Urinary bladder (tissue), 3 donors: ENCODE measurements at regions not wholly inside any gene's neighbourhood (a gene's known extent, or its start where the extent isn't known, plus 50 kb on each side); places are given as distances from the start of the nearest gene placed in this dataset.
A peak's percentile ranks its signal among the peaks of the same experiment; 100 is the strongest.
"Not testable (repeated sequence)": the region's sequence is repeated elsewhere in the genome, so short reads cannot be mapped to it uniquely, and the experiment has no call there.

Experiments
- DNase-seq: peaks from one replicate; pipeline ENCODE4 v3.0.0-alpha.2; 2015; ENCODE audit errors: extremely low spot score
- H3K27ac ChIP-seq: one replicate; pipeline ENCODE4 v1.5.1; 2013; ENCODE audit warnings: low read depth, mild to moderate bottlenecking, moderate library complexity
- H3K36me3 ChIP-seq: one replicate; pipeline ENCODE4 v1.6.1; 2013; ENCODE audit warnings: mild to moderate bottlenecking, moderate library complexity; ENCODE audit not compliant: insufficient read depth
- H3K4me1 ChIP-seq: one replicate; pipeline ENCODE4 v1.6.1; 2013; ENCODE audit warnings: mild to moderate bottlenecking, moderate library complexity; ENCODE audit not compliant: insufficient read depth
- H3K4me3 ChIP-seq: one replicate; pipeline ENCODE4 v1.5.1; 2013; ENCODE audit warnings: low read depth, low read length
- WGBS: extraction: QIAGEN DNeasy Blood & Tissue Kit; methylation state at CpG from one replicate; pipeline ENCODE4 v1.1.7; 2013; 5-methylcytosine and 5-hydroxymethylcytosine counted together
- donor health status: healthy with polysubstance abuse.
- donor health status: healthy.

GRCh38 chr9:106177216-106177615, 482.9 kb downstream of the TMEM38B start:
- H3K36me3 ChIP-seq, result no peaks in the 10 kb centered on the region
- H3K4me1 ChIP-seq, result no peaks in the 10 kb centered on the region
- H3K4me3 ChIP-seq, result no peak overlapping the region
- 84% methylated on average over 1 of the region's 1 CpG for WGBS
- no peak for DNase-seq
- H3K27ac ChIP-seq, result no peak overlapping the region

- no peak overlapping the region for H3K27ac ChIP-seq
- WGBS, result 80% methylated on average over 3 of the region's 3 CpGs
- DNase-seq, result no peak
- H3K36me3 ChIP-seq, result no peaks in the 10 kb centered on the region
- H3K4me1 ChIP-seq, result no peaks in the 10 kb centered on the region
- H3K4me3 ChIP-seq, result no peak overlapping the region
These were observed 484.9 kb downstream of the TMEM38B start for GRCh38 chr9:106179191-106179590.

GRCh38 chr9:106203815-106204516, 509.6 kb downstream of the TMEM38B start:
- H3K4me3 ChIP-seq, DNase-seq, H3K27ac ChIP-seq, H3K36me3 ChIP-seq, H3K4me1 ChIP-seq: not testable (repeated sequence)
- WGBS, result 79% methylated on average over 8 of the region's 8 CpGs

GRCh38 chr9:106207298-106207697, 513.0 kb downstream of the TMEM38B start:
- no peak for DNase-seq
- H3K36me3 ChIP-seq, result no peaks in the 10 kb centered on the region
- no peak overlapping the region for H3K27ac ChIP-seq
- H3K4me3 ChIP-seq, result no peak overlapping the region
- 68% methylated on average over 1 of the region's 1 CpG for WGBS
- H3K4me1 ChIP-seq, result no peaks in the 10 kb centered on the region

- H3K4me1 ChIP-seq, result no peaks in the 10 kb centered on the region
- DNase-seq, result no peak
- no peaks in the 10 kb centered on the region for H3K36me3 ChIP-seq
- H3K27ac ChIP-seq, result no peak overlapping the region
- WGBS, result 84% methylated on average over 3 of the region's 3 CpGs
- no peak overlapping the region for H3K4me3 ChIP-seq
These were observed 524.1 kb downstream of the TMEM38B start for GRCh38 chr9:106218427-106218826.

- no peak for DNase-seq
- 88% methylated on average over 3 of the region's 3 CpGs for WGBS
These were observed 524.5 kb downstream of the TMEM38B start for GRCh38 chr9:106218854-106219253.

GRCh38 chr9:106220415-106220814, 526.1 kb downstream of the TMEM38B start:
- H3K4me3 ChIP-seq, result no peak overlapping the region
- DNase-seq, result no peak
- 93% methylated on average over 5 of the region's 5 CpGs for WGBS
- H3K36me3 ChIP-seq, result no peaks in the 10 kb centered on the region
- H3K4me1 ChIP-seq, result no peaks in the 10 kb centered on the region
- no peak overlapping the region for H3K27ac ChIP-seq

More at GRCh38 chr9:106218854-106219253, 524.5 kb downstream of the TMEM38B start:
- no peak overlapping the region for H3K4me3 ChIP-seq
- no peaks in the 10 kb centered on the region for H3K36me3 ChIP-seq
- H3K27ac ChIP-seq, result no peak overlapping the region
- H3K4me1 ChIP-seq, result no peaks in the 10 kb centered on the region

- no peak overlapping the region for H3K27ac ChIP-seq
- H3K4me1 ChIP-seq, result no peaks in the 10 kb centered on the region
- no peak overlapping the region for H3K4me3 ChIP-seq
- 41% methylated on average over 3 of the region's 3 CpGs for WGBS
- DNase-seq, result no peak
- no peaks in the 10 kb centered on the region for H3K36me3 ChIP-seq
These were observed 534.5 kb downstream of the TMEM38B start for GRCh38 chr9:106228861-106229260.

GRCh38 chr9:106233116-106233515, 538.8 kb downstream of the TMEM38B start:
- H3K4me1 ChIP-seq, result no peaks in the 10 kb centered on the region
- H3K4me3 ChIP-seq, result no peak overlapping the region
- H3K36me3 ChIP-seq, result no peaks in the 10 kb centered on the region
- no peak overlapping the region for H3K27ac ChIP-seq
- DNase-seq, result no peak

GRCh38 chr9:106260908-106261307, 566.6 kb downstream of the TMEM38B start:
- WGBS, result 96% methylated on average over 10 of the region's 10 CpGs
- DNase-seq, result not testable (repeated sequence)

GRCh38 chr9:106277966-106278365, 583.6 kb downstream of the TMEM38B start:
- Histone ChIP-seq H3K4me1 (no peaks in the 10 kb centered on the region), H3K4me3 (no peak overlapping the region), H3K36me3 (no peaks in the 10 kb centered on the region), H3K27ac (no peak overlapping the region)
- 81% methylated on average over 6 of the region's 6 CpGs for WGBS
- no peak for DNase-seq

More at GRCh38 chr9:106260908-106261307, 566.6 kb downstream of the TMEM38B start:
- H3K36me3 ChIP-seq, H3K4me1 ChIP-seq, H3K4me3 ChIP-seq, H3K27ac ChIP-seq: not testable (repeated sequence)

- no peak overlapping the region for H3K4me3 ChIP-seq
- no peak for DNase-seq
- H3K27ac ChIP-seq, result no peak overlapping the region
- no peaks in the 10 kb centered on the region for H3K4me1 ChIP-seq
- 70% methylated on average over 5 of the region's 5 CpGs for WGBS
- H3K36me3 ChIP-seq, result no peaks in the 10 kb centered on the region
These were observed 579.2 kb upstream of the ZNF462 start for GRCh38 chr9:106283769-106284168.

- no peak overlapping the region for H3K4me3 ChIP-seq
- no peaks in the 10 kb centered on the region for H3K4me1 ChIP-seq
- no peak for DNase-seq
- no peak overlapping the region for H3K27ac ChIP-seq
- 86% methylated on average over 4 of the region's 4 CpGs for WGBS
- H3K36me3 ChIP-seq, result no peaks in the 10 kb centered on the region
These were observed 578.7 kb upstream of the ZNF462 start for GRCh38 chr9:106284296-106284695.

GRCh38 chr9:106286249-106286648, 576.7 kb upstream of the ZNF462 start:
- Histone ChIP-seq H3K4me3 (no peak overlapping the region), H3K4me1 (no peaks in the 10 kb centered on the region), H3K36me3 (no peaks in the 10 kb centered on the region), H3K27ac (no peak overlapping the region)
- peak; percentile 31 for DNase-seq
